OCI-LY3 (cell line): ENCODE measurements at regions not wholly inside any gene's neighbourhood (a gene's known extent, or its start where the extent isn't known, plus 50 kb on each side); places are given as distances from the start of the nearest gene placed in this dataset.
A peak's percentile ranks its signal among the peaks of the same experiment; 100 is the strongest.

ENCODE experiments used
- H2AFZ ChIP-seq: fragments of 200-600, 300-600 bp; shearing (Covaris generic); 2 replicates; pipeline ENCODE4 v1.6.0; 2014; ENCODE audit warnings: antibody characterized with exemption, low read depth, low read length
- H3K27ac ChIP-seq: fragments of 200-600, 300-600 bp; sonication (generic); 2 replicates; pipeline ENCODE4 v1.5.1; 2014; ENCODE audit warnings: mild to moderate bottlenecking, low read length, moderate library complexity, mixed read lengths
- H3K27me3 ChIP-seq: fragments of 200-600, 300-600 bp; sonication (generic); 2 replicates; pipeline ENCODE4 v1.6.1; 2014; ENCODE audit warnings: low read depth, low read length, mixed read lengths
- H3K36me3 ChIP-seq: fragments of 200-600, 300-600 bp; sonication (generic); replicated peaks from 2 replicates; pipeline ENCODE3; 2014; ENCODE audit warnings: low read depth, low read length, mixed read lengths
- H3K4me1 ChIP-seq: fragments of 300-600, 200-600 bp; sonication (generic); 2 replicates; pipeline ENCODE4 v1.6.1; 2014; ENCODE audit warnings: low read length, mixed read lengths
- H3K4me2 ChIP-seq: fragments of 200-600, 300-600 bp; sonication (generic); 2 replicates; pipeline ENCODE4 v1.6.1; 2014; ENCODE audit warnings: low read length, mixed read lengths
- H3K4me3 ChIP-seq: fragments of 300-600, 200-600 bp; sonication (generic); 2 replicates; pipeline ENCODE4 v1.5.1; 2014; ENCODE audit warnings: antibody characterized with exemption, mild to moderate bottlenecking, low read length, moderate library complexity
- H3K79me2 ChIP-seq: fragments of 300-600, 200-600 bp; shearing (Covaris generic); 2 replicates; pipeline ENCODE4 v1.6.1; 2014; ENCODE audit warnings: mild to moderate bottlenecking, low read length, mixed read lengths
- H3K9ac ChIP-seq: fragments of 300-600, 200-600 bp; shearing (Covaris generic); 2 replicates; pipeline ENCODE4 v1.6.0; 2014; ENCODE audit warnings: mild to moderate bottlenecking, low read length, moderate library complexity
- H3K9me3 ChIP-seq: fragments of 200-600, 300-600 bp; shearing (Covaris generic); 2 replicates; pipeline ENCODE4 v1.6.1; 2014; ENCODE audit warnings: low read length, mixed read lengths; ENCODE audit not compliant: insufficient read depth
- H4K20me1 ChIP-seq: fragments of 200-600, 300-600 bp; sonication (generic); 2 replicates; pipeline ENCODE4 v1.6.1; 2016; ENCODE audit warnings: low read length, mixed read lengths; ENCODE audit not compliant: insufficient read depth
- CTCF ChIP-seq: fragments of 200-600, 300-600 bp; sonication (generic); IDR thresholded peaks from 2 replicates; pipeline ENCODE4 v1.5.1; 2014; ENCODE audit warnings: antibody characterized with exemption, low read length, low read depth
- EZH2phosphoT487 ChIP-seq: fragments of 200-600 bp; shearing (Covaris generic); IDR thresholded peaks from 2 replicates; pipeline ENCODE4 v1.6.1; 2018; ENCODE audit warnings: antibody characterized with exemption, mixed run types, low read depth

GRCh38 chr4:110830461-110830860, 207.6 kb upstream of the PITX2 start:
- Histone ChIP-seq H2AFZ (no peak overlapping the region), H3K4me3 (no peak overlapping the region), H3K4me1 (no peaks in the 10 kb centered on the region), H3K27ac (no peak overlapping the region), H4K20me1 (no peaks in the 10 kb centered on the region), H3K36me3 (no peaks in the 10 kb centered on the region), H3K9me3 (no peaks in the 10 kb centered on the region), H3K27me3 (no peaks in the 10 kb centered on the region), H3K4me2 (no peak overlapping the region), H3K9ac (no peak overlapping the region), H3K79me2 (no peaks in the 10 kb centered on the region)
- TF ChIP-seq CTCF (no peak), EZH2phosphoT487 (no peak)

GRCh38 chr4:110837896-110838450, 215.1 kb upstream of the PITX2 start:
- H3K4me3 ChIP-seq = no peak overlapping the region
- H3K36me3 ChIP-seq = no peaks in the 10 kb centered on the region
- no peaks in the 10 kb centered on the region for H3K79me2 ChIP-seq
- TF ChIP-seq EZH2phosphoT487 (no peak), CTCF (no peak)
- H3K9ac ChIP-seq = no peak overlapping the region
- H3K9me3 ChIP-seq = no peaks in the 10 kb centered on the region
- H3K27ac ChIP-seq = no peak overlapping the region
- no peaks in the 10 kb centered on the region for H4K20me1 ChIP-seq
- H2AFZ ChIP-seq = no peak overlapping the region
- H3K27me3 ChIP-seq = no peaks in the 10 kb centered on the region
- H3K4me1 ChIP-seq = no peaks in the 10 kb centered on the region
- no peak overlapping the region for H3K4me2 ChIP-seq

- H3K4me1 ChIP-seq = no peaks in the 10 kb centered on the region
- no peaks in the 10 kb centered on the region for H3K79me2 ChIP-seq
- no peak overlapping the region for H3K27ac ChIP-seq
- H3K4me2 ChIP-seq = no peak overlapping the region
- no peaks in the 10 kb centered on the region for H3K27me3 ChIP-seq
- H3K36me3 ChIP-seq = no peaks in the 10 kb centered on the region
- no peak for TF ChIP-seq CTCF
- H3K9me3 ChIP-seq = no peaks in the 10 kb centered on the region
- H4K20me1 ChIP-seq = no peaks in the 10 kb centered on the region
- H2AFZ ChIP-seq = no peak overlapping the region
- H3K4me3 ChIP-seq = no peak overlapping the region
- no peak overlapping the region for H3K9ac ChIP-seq
These were observed 217.4 kb upstream of the PITX2 start for GRCh38 chr4:110840221-110840654.

GRCh38 chr4:110848787-110849186, 225.9 kb upstream of the PITX2 start:
- Histone ChIP-seq H3K4me1 (peaks cover 37% of the 10 kb centered on the region), H3K9ac (no peak overlapping the region), H4K20me1 (no peaks in the 10 kb centered on the region), H3K27me3 (no peaks in the 10 kb centered on the region), H3K27ac (no peak overlapping the region), H3K9me3 (no peaks in the 10 kb centered on the region), H2AFZ (no peak overlapping the region), H3K4me2 (peak overlapping the region; percentile 72; the same call in 1 of the 2 replicates), H3K79me2 (no peaks in the 10 kb centered on the region), H3K4me3 (no peak overlapping the region), H3K36me3 (no peaks in the 10 kb centered on the region)
- no peak for TF ChIP-seq CTCF
- no peak for TF ChIP-seq EZH2phosphoT487
